ENCODE measurements at regions not wholly inside any gene's neighbourhood (a gene's known extent, or its start where the extent isn't known, plus 50 kb on each side); places are given as distances from the start of the nearest gene placed in this dataset.

DNA sequence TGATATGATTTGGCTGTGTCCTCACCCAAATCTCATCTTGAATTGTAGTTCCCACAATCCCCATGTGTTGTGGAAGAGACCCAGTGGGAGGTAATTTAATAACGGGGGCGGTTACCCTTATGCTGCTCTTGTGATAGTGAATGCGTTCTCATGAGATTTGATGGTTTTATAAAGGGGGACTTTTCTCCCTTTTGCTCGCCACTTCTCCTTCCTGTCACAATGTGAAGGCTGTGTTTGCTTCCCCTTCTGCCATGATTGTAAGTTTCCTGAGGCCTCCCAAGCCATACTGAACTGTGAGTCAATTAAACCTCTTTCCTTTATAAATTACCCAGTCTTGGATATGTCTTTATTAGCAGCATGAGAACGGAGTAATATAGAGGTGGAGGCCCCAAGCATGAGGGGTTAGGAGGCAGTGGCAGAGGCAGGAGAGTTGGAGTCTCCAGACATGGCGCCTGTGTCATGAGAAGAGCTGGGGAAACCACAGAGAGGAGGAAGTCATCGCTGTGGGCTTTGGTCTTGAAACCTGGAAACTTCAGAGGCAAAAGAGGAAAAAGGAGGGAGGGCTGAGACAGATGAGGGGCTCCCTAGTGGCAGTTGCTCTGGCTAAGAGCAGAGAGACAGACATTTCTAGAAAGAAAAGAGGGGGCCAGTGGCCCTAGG is 107.8 kb upstream of the VEPH1 start:
- no peak for ATAC-seq
- Histone ChIP-seq H4K20me1 (ENCODE audit: insufficient read depth) (no peaks in the 10 kb centered on the region), H3K4me3 (replicated peaks in 1 of 2; ENCODE audit: low read depth in 1 of 2, low read length in 2 of 2) (no peak overlapping the region), H3K27ac (ENCODE audit: low read depth, low read length) (no peak overlapping the region), H3K9ac (ENCODE audit: low read length) (no peak overlapping the region), H3K4me2 (ENCODE audit: low read length) (no peak overlapping the region), H3K36me3 (ENCODE audit: control insufficient read depth in 1 of 2, insufficient read depth in 2 of 2, low read length in 2 of 2) (no peaks in the 10 kb centered on the region), H3K27me3 (ENCODE audit: insufficient read depth, low read length) (no peaks in the 10 kb centered on the region), H3K9me2 (ENCODE audit: insufficient read depth) (no peaks in the 10 kb centered on the region), H2AFZ (ENCODE audit: low read depth, low read length, poor library complexity, severe bottlenecking) (no peak overlapping the region), H3K79me2 (ENCODE audit: insufficient read depth, low read length) (no peaks in the 10 kb centered on the region), H3K4me1 (ENCODE audit: control insufficient read depth in 1 of 2, insufficient read depth in 2 of 2, low read length in 2 of 2) (peaks cover 0 to 12% of the 10 kb centered on the region in 2 experiments; a peak in 1 of 4 replicates), H3K9me3 (ENCODE audit: control insufficient read depth in 1 of 2, insufficient read depth in 1 of 2, low read depth in 1 of 2, low read length in 2 of 2) (no peaks in the 10 kb centered on the region)
- POLR2A ChIA-PET = no interaction called here
- intact Hi-C loops (cut with micrococcal nuclease) = loop anchor here (10.0 kb wide), 1 partner anchor 1034 kb away; the partner anchor contains the start of gene GFM1
- DNase-seq (ENCODE audit: low read depth, low spot score) = no peak
- BruUV-seq (replicated peaks) = no TSS peak
- no peak for TF ChIP-seq POLR2A (IDR thresholded peaks at IDR 0.05; ENCODE audit: borderline replicate concordance, extremely low read depth, insufficient read depth, insufficient read length)
- TF ChIP-seq SP1 (IDR thresholded peaks at IDR 0.05; ENCODE audit: low read depth) = no peak
- TF ChIP-seq YY1 (IDR thresholded peaks at IDR 0.05; ENCODE audit: extremely low read depth, insufficient replicate concordance, low read depth, low read length) = no peak
- no peak for TF ChIP-seq FOSL1 (IDR thresholded peaks at IDR 0.05; ENCODE audit: low read depth)
- TF ChIP-seq ZNF274 (IDR thresholded peaks at IDR 0.05; ENCODE audit: low read depth, low read length) = no peak
- TF ChIP-seq, protein P1, sequence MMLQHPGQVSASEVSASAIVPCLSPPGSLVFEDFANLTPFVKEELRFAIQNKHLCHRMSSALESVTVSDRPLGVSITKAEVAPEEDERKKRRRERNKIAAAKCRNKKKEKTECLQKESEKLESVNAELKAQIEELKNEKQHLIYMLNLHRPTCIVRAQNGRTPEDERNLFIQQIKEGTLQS (IDR thresholded peaks at IDR 0.05) = no peak
- TF ChIP-seq SIN3A (IDR thresholded peaks at IDR 0.05; ENCODE audit: low read depth) = no peak
- TF ChIP-seq TCF7L2 (IDR thresholded peaks at IDR 0.05; ENCODE audit: borderline replicate concordance, extremely low read depth, insufficient read depth, insufficient read length) = no peak
- RAD21 ChIA-PET (ENCODE audit: low non-redundant PET in 1 of 2, low total read pairs in 2 of 2, uncharacterized antibody in 2 of 2, unreplicated experiment in 2 of 2) = no interaction called here
- CTCF ChIA-PET = interaction anchor here (1.5 kb wide), 1 partner anchor 38 kb away, joined by 4 read pairs; no protein-coding TSS in a partner anchor

GRCh38 chr3:157607826-157608405 is 104.7 kb upstream of the VEPH1 start:
- BruUV-seq (replicated peaks) = no TSS peak
- intact Hi-C loops (cut with micrococcal nuclease) = loop anchor here (10.0 kb wide), 1 partner anchor 1177 kb away; no protein-coding TSS in a partner anchor
- H3K4me1 ChIP-seq (ENCODE audit: control insufficient read depth in 1 of 2, insufficient read depth in 2 of 2, low read length in 2 of 2) = peaks cover 0 to 12% of the 10 kb centered on the region in 2 experiments; a peak in 1 of 4 replicates
- H3K9me2 ChIP-seq (ENCODE audit: insufficient read depth) = no peaks in the 10 kb centered on the region
- no peaks in the 10 kb centered on the region for H3K36me3 ChIP-seq (ENCODE audit: control insufficient read depth in 1 of 2, insufficient read depth in 2 of 2, low read length in 2 of 2)
- H3K4me3 ChIP-seq (replicated peaks in 1 of 2; ENCODE audit: low read depth in 1 of 2, low read length in 2 of 2) = no peak overlapping the region
- no peak for DNase-seq (ENCODE audit: low read depth, low spot score)
- no peaks in the 10 kb centered on the region for H3K27me3 ChIP-seq (ENCODE audit: insufficient read depth, low read length)
- H3K4me2 ChIP-seq (ENCODE audit: low read length) = no peak overlapping the region
- CTCF ChIA-PET = interaction anchor here (1.0 to 1.6 kb wide), 2 partner anchors 10 to 92 kb away, joined by 3 to 5 read pairs; no protein-coding TSS in a partner anchor
- H3K27ac ChIP-seq (ENCODE audit: low read depth, low read length) = no peak overlapping the region
- RAD21 ChIA-PET (ENCODE audit: low non-redundant PET in 1 of 2, low total read pairs in 2 of 2, uncharacterized antibody in 2 of 2, unreplicated experiment in 2 of 2) = interaction anchor here in 1 of 2 experiments (2.0 kb wide), 1 partner anchor 75 kb away, joined by 8 read pairs; no protein-coding TSS in a partner anchor
- H2AFZ ChIP-seq (ENCODE audit: low read depth, low read length, poor library complexity, severe bottlenecking) = no peak overlapping the region
- ATAC-seq = no peak
- no peaks in the 10 kb centered on the region for H4K20me1 ChIP-seq (ENCODE audit: insufficient read depth)
- no peak overlapping the region for H3K9ac ChIP-seq (ENCODE audit: low read length)
- H3K79me2 ChIP-seq (ENCODE audit: insufficient read depth, low read length) = no peaks in the 10 kb centered on the region
- no peaks in the 10 kb centered on the region for H3K9me3 ChIP-seq (ENCODE audit: control insufficient read depth in 1 of 2, insufficient read depth in 1 of 2, low read depth in 1 of 2, low read length in 2 of 2)
- POLR2A ChIA-PET = no interaction called here
- TF ChIP-seq REST (IDR thresholded peaks at IDR 0.05; ENCODE audit: low read depth) (no peak), ZNF274 (IDR thresholded peaks at IDR 0.05; ENCODE audit: low read depth, low read length) (no peak), RAD21 (IDR thresholded peaks at IDR 0.05; ENCODE audit: low read depth) (no peak), EZH2 (IDR thresholded peaks at IDR 0.05) (no peak), CEBPB (IDR thresholded peaks at IDR 0.05; ENCODE audit: low read depth) (no peak), ZFX (IDR thresholded peaks at IDR 0.05) (no peak), TCF7L2 (IDR thresholded peaks at IDR 0.05; ENCODE audit: borderline replicate concordance, extremely low read depth, insufficient read depth, insufficient read length) (no peak), YY1 (IDR thresholded peaks at IDR 0.05; ENCODE audit: extremely low read depth, insufficient replicate concordance, low read depth, low read length) (no peak)
- TF ChIP-seq, protein P1 (IDR thresholded peaks at IDR 0.05) = no peak
